Ascending aorta (tissue), 2 donors: ENCODE measurements at regions not wholly inside any gene's neighbourhood (a gene's known extent, or its start where the extent isn't known, plus 50 kb on each side); places are given as distances from the start of the nearest gene placed in this dataset.

Experiments used
- DNase-seq, 2 donors: peaks; one replicate each; pipeline ENCODE4 v3.0.0-alpha.2; 2019; ENCODE audit warnings: low spot score in 2 of 2
- H3K27ac ChIP-seq, 2 donors: fragments of 200-600 bp; sonication (generic); one replicate each; pipeline ENCODE4 v1.5.1; 2016 to 2017; ENCODE audit warnings: mild to moderate bottlenecking in 1 of 2
- H3K27me3 ChIP-seq: fragments of 200-600 bp; sonication (generic); one replicate; pipeline ENCODE4 v1.5.1; 2017
- H3K36me3 ChIP-seq, 2 donors: fragments of 200-600 bp; sonication (generic); one replicate each; pipeline ENCODE4 v1.5.1; 2016
- H3K4me1 ChIP-seq, 2 donors: fragments of 200-600 bp; sonication (generic); one replicate each; pipeline ENCODE4 v1.5.1; 2016 to 2017; ENCODE audit warnings: mild to moderate bottlenecking in 1 of 2
- H3K4me3 ChIP-seq, 2 donors: fragments of 200-600 bp; sonication (generic); one replicate each; pipeline ENCODE4 v1.5.1; 2016 to 2017; ENCODE audit warnings: mild to moderate bottlenecking in 1 of 2
- H3K9me3 ChIP-seq, 2 donors: fragments of 200-600 bp; sonication (generic); one replicate each; pipeline ENCODE4 v1.5.1; 2016
- intact Hi-C: fragments of 100-400 bp; cut with DNase I; formaldehyde crosslinking; loops from one replicate; pipeline ENCODE4 v1.15.1; 2023
- TF ChIP-seq, protein P1 (sequence below), 3 experiments: fragments of 200-600 bp in 2 of 3; fragments of 450-650 bp in 1 of 3; sonication (generic) in 2 of 3; IDR thresholded peaks; one replicate each; pipeline ENCODE4 v1.5.1; 2016 to 2019; ENCODE audit warnings: antibody characterized with exemption in 3 of 3, mild to moderate bottlenecking in 1 of 3, moderate library complexity in 1 of 3

DNA sequence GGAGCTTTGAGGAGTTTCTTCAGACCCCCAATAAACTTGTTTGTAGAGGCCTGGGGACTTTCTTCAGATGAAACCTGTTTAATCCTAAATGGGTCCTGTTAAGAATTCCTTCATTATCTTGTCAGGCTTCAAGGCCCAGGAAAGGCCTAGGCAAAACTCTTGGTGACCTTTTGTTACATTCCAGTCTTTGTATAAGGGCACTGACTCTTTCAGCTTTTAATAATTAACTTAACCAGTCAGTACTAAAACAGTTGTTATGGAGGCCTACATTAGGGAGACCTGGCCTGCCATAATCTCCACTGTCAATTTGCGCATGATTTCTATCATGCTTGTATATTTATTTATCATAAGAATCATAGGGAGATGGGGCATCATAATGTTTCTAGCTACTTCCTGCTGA is 110.2 kb downstream of the FCRL5 start:
- Histone ChIP-seq H3K9me3 (no peaks in the 10 kb centered on the region), H3K4me1 (no peaks in the 10 kb centered on the region), H3K4me3 (no peak overlapping the region), H3K27me3 (no peaks in the 10 kb centered on the region), H3K27ac (no peak overlapping the region), H3K36me3 (no peaks in the 10 kb centered on the region)
- no peak for DNase-seq
- TF ChIP-seq, protein P1, sequence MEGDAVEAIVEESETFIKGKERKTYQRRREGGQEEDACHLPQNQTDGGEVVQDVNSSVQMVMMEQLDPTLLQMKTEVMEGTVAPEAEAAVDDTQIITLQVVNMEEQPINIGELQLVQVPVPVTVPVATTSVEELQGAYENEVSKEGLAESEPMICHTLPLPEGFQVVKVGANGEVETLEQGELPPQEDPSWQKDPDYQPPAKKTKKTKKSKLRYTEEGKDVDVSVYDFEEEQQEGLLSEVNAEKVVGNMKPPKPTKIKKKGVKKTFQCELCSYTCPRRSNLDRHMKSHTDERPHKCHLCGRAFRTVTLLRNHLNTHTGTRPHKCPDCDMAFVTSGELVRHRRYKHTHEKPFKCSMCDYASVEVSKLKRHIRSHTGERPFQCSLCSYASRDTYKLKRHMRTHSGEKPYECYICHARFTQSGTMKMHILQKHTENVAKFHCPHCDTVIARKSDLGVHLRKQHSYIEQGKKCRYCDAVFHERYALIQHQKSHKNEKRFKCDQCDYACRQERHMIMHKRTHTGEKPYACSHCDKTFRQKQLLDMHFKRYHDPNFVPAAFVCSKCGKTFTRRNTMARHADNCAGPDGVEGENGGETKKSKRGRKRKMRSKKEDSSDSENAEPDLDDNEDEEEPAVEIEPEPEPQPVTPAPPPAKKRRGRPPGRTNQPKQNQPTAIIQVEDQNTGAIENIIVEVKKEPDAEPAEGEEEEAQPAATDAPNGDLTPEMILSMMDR (IDR thresholded peaks at IDR 0.05) = no peak
- intact Hi-C loops = no loop called here

DNA sequence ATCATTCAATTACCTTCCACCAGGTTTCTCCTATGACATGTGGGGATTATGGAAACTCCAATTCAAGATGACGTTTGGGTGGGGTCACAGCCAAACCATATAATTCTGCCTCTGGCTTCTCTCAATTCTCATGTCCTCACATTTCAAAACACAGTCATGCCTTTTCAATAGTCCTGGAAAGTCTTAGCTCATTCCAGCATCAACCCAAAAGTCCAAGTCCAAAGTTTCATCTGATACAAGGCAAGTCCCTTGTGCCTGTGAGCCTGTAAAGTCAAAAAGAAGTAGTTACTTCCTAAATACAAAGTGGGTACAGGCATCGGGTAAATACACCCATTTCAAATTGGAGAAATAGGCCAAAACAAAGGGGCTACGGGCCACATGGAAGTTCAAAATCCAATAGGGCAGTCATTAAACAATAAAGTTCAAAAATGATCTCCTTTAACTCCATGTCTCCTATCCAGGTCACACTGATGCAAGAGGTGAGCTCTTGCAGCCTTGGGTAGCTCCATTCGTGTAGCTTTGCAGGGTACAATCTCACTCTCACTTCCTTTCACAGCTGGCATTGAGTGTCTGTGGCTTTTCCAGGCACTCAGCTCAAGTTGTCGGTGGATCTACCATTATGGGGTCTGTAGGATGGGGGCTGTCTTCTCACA is 112.9 kb downstream of the FCRL5 start:
- TF ChIP-seq, protein P1 (IDR thresholded peaks at IDR 0.05) = no peak

DNA sequence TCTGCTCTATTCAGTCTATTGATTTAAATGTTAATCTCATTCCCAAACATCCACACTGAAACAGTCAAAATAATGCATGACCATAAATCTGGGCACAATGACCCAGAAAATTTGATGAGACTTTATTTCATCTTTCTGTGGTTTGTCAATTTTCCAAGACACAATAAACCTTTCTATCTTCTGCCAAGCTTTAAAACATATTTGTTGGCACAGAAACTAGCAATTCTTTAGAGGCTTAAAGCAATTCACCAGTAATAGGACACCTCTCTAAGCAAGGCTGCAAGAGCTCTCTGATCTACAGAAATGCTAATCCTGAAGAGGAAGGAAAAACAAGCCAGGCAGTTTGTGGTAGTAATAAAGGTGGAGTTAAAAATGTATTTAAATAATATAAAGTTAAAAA is 113.7 kb downstream of the FCRL5 start:
- Histone ChIP-seq H3K27ac (no peak overlapping the region), H3K36me3 (no peaks in the 10 kb centered on the region), H3K27me3 (no peaks in the 10 kb centered on the region), H3K9me3 (no peaks in the 10 kb centered on the region), H3K4me1 (no peaks in the 10 kb centered on the region), H3K4me3 (no peak overlapping the region)
- intact Hi-C loops = no loop called here
- TF ChIP-seq, protein P1 (IDR thresholded peaks at IDR 0.05) = no peak
- no peak for DNase-seq

More for the DNA sequence above, 112.9 kb downstream of the FCRL5 start:
- H3K27ac ChIP-seq = no peak overlapping the region
- H3K4me3 ChIP-seq = no peak overlapping the region
- H3K36me3 ChIP-seq = no peaks in the 10 kb centered on the region
- no peaks in the 10 kb centered on the region for H3K4me1 ChIP-seq
- no peaks in the 10 kb centered on the region for H3K27me3 ChIP-seq
- no peaks in the 10 kb centered on the region for H3K9me3 ChIP-seq
- DNase-seq = no peak
- intact Hi-C loops = no loop called here

- DNase-seq = no peak
- H3K4me3 ChIP-seq = no peak overlapping the region
- no peaks in the 10 kb centered on the region for H3K27me3 ChIP-seq
- no peaks in the 10 kb centered on the region for H3K4me1 ChIP-seq
- intact Hi-C loops = no loop called here
- no peak overlapping the region for H3K27ac ChIP-seq
- no peaks in the 10 kb centered on the region for H3K9me3 ChIP-seq
- TF ChIP-seq, protein P1 (IDR thresholded peaks at IDR 0.05) = no peak
- no peaks in the 10 kb centered on the region for H3K36me3 ChIP-seq
These were observed 114.2 kb downstream of the FCRL5 start for GRCh38 chr1:157438146-157438545.

GRCh38 chr1:157437296-157437695 is 115.0 kb downstream of the FCRL5 start:
- intact Hi-C loops = no loop called here
- no peaks in the 10 kb centered on the region for H3K36me3 ChIP-seq
- no peaks in the 10 kb centered on the region for H3K4me1 ChIP-seq
- H3K27ac ChIP-seq = no peak overlapping the region
- H3K4me3 ChIP-seq = no peak overlapping the region
- H3K27me3 ChIP-seq = no peaks in the 10 kb centered on the region
- DNase-seq = no peak
- TF ChIP-seq, protein P1 (IDR thresholded peaks at IDR 0.05) = no peak
- H3K9me3 ChIP-seq = no peaks in the 10 kb centered on the region

GRCh38 chr1:157431751-157432150 is 120.6 kb downstream of the FCRL5 start:
- Histone ChIP-seq H3K27ac (no peak overlapping the region), H3K9me3 (no peaks in the 10 kb centered on the region), H3K27me3 (no peaks in the 10 kb centered on the region), H3K36me3 (no peaks in the 10 kb centered on the region), H3K4me1 (no peaks in the 10 kb centered on the region), H3K4me3 (no peak overlapping the region)
- intact Hi-C loops = no loop called here
- TF ChIP-seq, protein P1 (IDR thresholded peaks at IDR 0.05) = no peak
- no peak for DNase-seq
